Tibial nerve (tissue), 3 donors: ENCODE measurements at regions not wholly inside any gene's neighbourhood (a gene's known extent, or its start where the extent isn't known, plus 50 kb on each side); places are given as distances from the start of the nearest gene placed in this dataset.

Source experiments
- POLR2A ChIP-seq, 2 donors: fragments of 450-650 bp; IDR thresholded peaks; one replicate each; pipeline ENCODE4 v1.6.1; 2017; ENCODE audit warnings: antibody characterized with exemption in 2 of 2, mild to moderate bottlenecking in 2 of 2, moderate library complexity in 2 of 2
- TF ChIP-seq, protein P1 (sequence below), 5 experiments: fragments of 200-600 bp in 3 of 5; fragments of 450-650 bp in 2 of 5; sonication (generic) in 3 of 5; IDR thresholded peaks; one replicate each; pipeline ENCODE4 v1.5.1; 2016 to 2019; ENCODE audit warnings: antibody characterized with exemption in 5 of 5, mild to moderate bottlenecking in 3 of 5, moderate library complexity in 2 of 5

DNA sequence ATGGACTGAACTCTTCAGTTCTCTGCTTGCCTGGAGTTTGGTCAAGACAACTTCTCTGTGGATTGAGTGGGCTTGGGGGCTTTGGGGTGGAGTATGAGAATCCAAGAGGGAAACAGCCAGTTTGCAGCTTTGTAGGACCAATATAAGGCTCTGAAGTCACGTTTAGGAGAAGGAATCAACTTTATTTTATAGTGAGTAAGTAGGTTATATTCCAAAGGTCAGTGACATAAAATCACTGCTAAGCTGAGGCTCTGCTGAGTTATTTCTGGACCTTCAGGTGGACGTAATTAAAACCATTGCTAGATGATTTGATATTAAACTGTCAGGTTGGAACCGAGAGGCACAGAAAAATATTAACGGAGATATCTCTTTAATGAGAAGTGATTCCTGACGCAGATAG lies 514.4 kb downstream of the DMAC1 start:
- no peak for TF ChIP-seq POLR2A (IDR thresholded peaks at IDR 0.05)
- TF ChIP-seq, protein P1, sequence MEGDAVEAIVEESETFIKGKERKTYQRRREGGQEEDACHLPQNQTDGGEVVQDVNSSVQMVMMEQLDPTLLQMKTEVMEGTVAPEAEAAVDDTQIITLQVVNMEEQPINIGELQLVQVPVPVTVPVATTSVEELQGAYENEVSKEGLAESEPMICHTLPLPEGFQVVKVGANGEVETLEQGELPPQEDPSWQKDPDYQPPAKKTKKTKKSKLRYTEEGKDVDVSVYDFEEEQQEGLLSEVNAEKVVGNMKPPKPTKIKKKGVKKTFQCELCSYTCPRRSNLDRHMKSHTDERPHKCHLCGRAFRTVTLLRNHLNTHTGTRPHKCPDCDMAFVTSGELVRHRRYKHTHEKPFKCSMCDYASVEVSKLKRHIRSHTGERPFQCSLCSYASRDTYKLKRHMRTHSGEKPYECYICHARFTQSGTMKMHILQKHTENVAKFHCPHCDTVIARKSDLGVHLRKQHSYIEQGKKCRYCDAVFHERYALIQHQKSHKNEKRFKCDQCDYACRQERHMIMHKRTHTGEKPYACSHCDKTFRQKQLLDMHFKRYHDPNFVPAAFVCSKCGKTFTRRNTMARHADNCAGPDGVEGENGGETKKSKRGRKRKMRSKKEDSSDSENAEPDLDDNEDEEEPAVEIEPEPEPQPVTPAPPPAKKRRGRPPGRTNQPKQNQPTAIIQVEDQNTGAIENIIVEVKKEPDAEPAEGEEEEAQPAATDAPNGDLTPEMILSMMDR (IDR thresholded peaks at IDR 0.05): no peak
